ENCODE measurements at regions not wholly inside any gene's neighbourhood (a gene's known extent, or its start where the extent isn't known, plus 50 kb on each side); places are given as distances from the start of the nearest gene placed in this dataset.

GRCh38 chr4:176438401-176438800 lies 118.6 kb downstream of the SPCS3 start:
- TF ChIP-seq, protein P1, sequence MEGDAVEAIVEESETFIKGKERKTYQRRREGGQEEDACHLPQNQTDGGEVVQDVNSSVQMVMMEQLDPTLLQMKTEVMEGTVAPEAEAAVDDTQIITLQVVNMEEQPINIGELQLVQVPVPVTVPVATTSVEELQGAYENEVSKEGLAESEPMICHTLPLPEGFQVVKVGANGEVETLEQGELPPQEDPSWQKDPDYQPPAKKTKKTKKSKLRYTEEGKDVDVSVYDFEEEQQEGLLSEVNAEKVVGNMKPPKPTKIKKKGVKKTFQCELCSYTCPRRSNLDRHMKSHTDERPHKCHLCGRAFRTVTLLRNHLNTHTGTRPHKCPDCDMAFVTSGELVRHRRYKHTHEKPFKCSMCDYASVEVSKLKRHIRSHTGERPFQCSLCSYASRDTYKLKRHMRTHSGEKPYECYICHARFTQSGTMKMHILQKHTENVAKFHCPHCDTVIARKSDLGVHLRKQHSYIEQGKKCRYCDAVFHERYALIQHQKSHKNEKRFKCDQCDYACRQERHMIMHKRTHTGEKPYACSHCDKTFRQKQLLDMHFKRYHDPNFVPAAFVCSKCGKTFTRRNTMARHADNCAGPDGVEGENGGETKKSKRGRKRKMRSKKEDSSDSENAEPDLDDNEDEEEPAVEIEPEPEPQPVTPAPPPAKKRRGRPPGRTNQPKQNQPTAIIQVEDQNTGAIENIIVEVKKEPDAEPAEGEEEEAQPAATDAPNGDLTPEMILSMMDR (conservative IDR thresholded peaks at IDR 0.05 in 1 of 2, IDR thresholded peaks at IDR 0.05 in 1 of 2; ENCODE audit: extremely low read depth in 1 of 2, insufficient read depth in 1 of 2, low read depth in 1 of 2, low read length in 2 of 2): no peak
- TF ChIP-seq EZH2 (IDR thresholded peaks at IDR 0.05; ENCODE audit: borderline replicate concordance, low read length): no peak
